Thyroid gland (tissue), 4 donors: ENCODE measurements at regions not wholly inside any gene's neighbourhood (a gene's known extent, or its start where the extent isn't known, plus 50 kb on each side); places are given as distances from the start of the nearest gene placed in this dataset.

Experiments
- DNase-seq, 2 donors: peaks; one replicate each; pipeline ENCODE4 v3.0.0-alpha.2; 2019
- H3K27ac ChIP-seq, 3 donors: fragments of 200-600 bp; sonication (generic); 1 replicate in 2 of 3; 2 replicates in 1 of 3; pipeline ENCODE4 v1.5.1; 2016 to 2019; ENCODE audit warnings: mild to moderate bottlenecking in 1 of 3, moderate library complexity in 1 of 3
- H3K27me3 ChIP-seq: fragments of 200-600 bp; sonication (generic); one replicate; pipeline ENCODE4 v1.5.1; 2019
- H3K36me3 ChIP-seq, 2 donors: fragments of 200-600 bp; sonication (generic); one replicate each; pipeline ENCODE4 v1.5.1; 2016 to 2019
- H3K4me1 ChIP-seq, 2 donors: fragments of 200-600 bp; sonication (generic); one replicate each; pipeline ENCODE4 v1.5.1; 2017 to 2019
- H3K4me3 ChIP-seq, 3 donors: fragments of 200-600 bp; sonication (generic); replicated peaks in 1 of 3; 1 replicate in 2 of 3; 2 replicates in 1 of 3; pipeline ENCODE4 v1.5.1; 2016; ENCODE audit warnings: mild to moderate bottlenecking in 1 of 3
- H3K9me3 ChIP-seq: fragments of 200-600 bp; sonication (generic); one replicate; pipeline ENCODE4 v1.5.1; 2017
- CTCF ChIP-seq, 6 experiments: fragments of 200-600 bp in 3 of 6; fragments of 450-650 bp in 3 of 6; sonication (generic) in 3 of 6; IDR thresholded peaks; one replicate each; pipeline ENCODE4 v1.5.1; 2016 to 2019; ENCODE audit warnings: antibody characterized with exemption in 6 of 6, mild to moderate bottlenecking in 2 of 6, inconsistent platforms in 1 of 6, moderate library complexity in 1 of 6
- POLR2A ChIP-seq, 2 donors: fragments of 450-650 bp; IDR thresholded peaks; one replicate each; pipeline ENCODE4 v1.6.1; 2017; ENCODE audit warnings: antibody characterized with exemption in 2 of 2, mild to moderate bottlenecking in 2 of 2, moderate library complexity in 1 of 2
- WGBS, 2 donors: methylation state at CpG; one replicate each; pipeline ENCODE4 v1.1.5; 2017; 5-methylcytosine and 5-hydroxymethylcytosine counted together
- intact Hi-C: fragments of 100-400 bp; cut with DNase I; formaldehyde crosslinking; loops from one replicate; pipeline ENCODE4 v1.15.1; 2023

DNA sequence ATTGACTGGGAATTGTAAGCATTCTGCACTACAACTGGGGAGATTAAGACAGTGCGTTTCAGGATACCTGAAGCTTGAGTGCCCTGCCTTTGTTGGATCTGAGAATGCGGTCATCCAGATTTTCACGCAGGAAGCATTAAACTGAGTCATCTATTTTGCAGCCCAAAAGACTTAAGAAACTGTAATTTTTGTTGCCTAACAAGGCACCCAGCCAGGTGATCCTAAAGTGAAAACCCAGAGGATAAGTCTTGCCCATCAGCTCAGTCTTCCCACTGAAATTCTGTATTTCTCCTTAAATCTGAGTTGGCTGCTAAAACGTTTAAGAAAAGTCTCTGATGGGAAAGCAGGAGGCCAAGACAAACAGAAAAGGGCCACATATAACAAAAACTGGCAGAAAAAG, 242.5 kb upstream of the TMCO5A start:
- intact Hi-C loops = no loop called here
- no peak for DNase-seq
- TF ChIP-seq POLR2A (IDR thresholded peaks at IDR 0.05) (no peak), CTCF (IDR thresholded peaks at IDR 0.05) (no peak)
- H3K4me3 ChIP-seq = no peak overlapping the region
- no peaks in the 10 kb centered on the region for H3K4me1 ChIP-seq
- no peaks in the 10 kb centered on the region for H3K36me3 ChIP-seq
- no peaks in the 10 kb centered on the region for H3K27me3 ChIP-seq
- 71 to 77% methylated on average over 4 of the region's 4 CpGs for WGBS, 2 donors
- H3K9me3 ChIP-seq = no peaks in the 10 kb centered on the region
- no peak overlapping the region for H3K27ac ChIP-seq

DNA sequence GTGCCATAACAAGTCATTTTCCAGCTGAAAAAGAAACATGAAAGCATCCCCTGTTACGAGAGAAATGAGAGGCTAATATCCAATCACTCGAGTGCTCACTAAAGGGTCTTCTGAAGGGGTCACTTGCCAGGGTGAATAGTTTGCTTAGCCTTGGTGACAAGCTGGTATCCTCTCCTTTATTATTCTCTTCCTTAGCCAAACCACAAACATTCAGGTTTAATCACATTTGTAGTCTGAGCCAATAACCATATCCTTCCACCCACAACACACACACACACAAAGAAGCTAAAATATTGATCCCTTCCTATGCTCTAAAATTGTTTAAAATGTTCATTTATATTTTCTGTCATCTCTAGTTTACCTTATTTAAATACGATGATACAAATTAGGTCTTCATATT, 240.5 kb upstream of the TMCO5A start:
- no peaks in the 10 kb centered on the region for H3K27me3 ChIP-seq
- TF ChIP-seq CTCF (IDR thresholded peaks at IDR 0.05) (no peak), POLR2A (IDR thresholded peaks at IDR 0.05) (no peak)
- 94 to 96% methylated on average over 3 of the region's 3 CpGs for WGBS, 2 donors
- no peak for DNase-seq
- no peaks in the 10 kb centered on the region for H3K9me3 ChIP-seq
- H3K36me3 ChIP-seq = no peaks in the 10 kb centered on the region
- no peaks in the 10 kb centered on the region for H3K4me1 ChIP-seq
- intact Hi-C loops = no loop called here
- H3K4me3 ChIP-seq = no peak overlapping the region
- H3K27ac ChIP-seq = no peak overlapping the region

DNA sequence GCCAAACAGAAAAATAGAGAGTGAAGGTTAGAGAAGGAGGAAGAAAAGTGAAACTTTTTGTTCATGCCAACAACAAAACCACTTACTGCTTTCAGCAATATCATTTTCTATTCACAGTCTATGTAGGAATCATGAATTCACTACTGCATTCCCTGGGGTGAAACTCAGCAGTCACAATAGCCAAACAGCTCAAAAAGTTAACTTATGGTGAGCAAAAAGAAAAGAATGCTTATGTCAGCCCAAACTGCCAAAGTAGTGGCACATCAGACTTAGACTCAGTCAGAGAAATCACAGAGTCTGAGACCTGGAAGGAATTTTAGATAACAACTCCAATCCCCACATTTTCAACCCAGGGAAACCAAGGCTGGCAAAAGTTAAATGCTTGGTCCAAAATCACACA, 238.7 kb upstream of the TMCO5A start:
- Histone ChIP-seq H3K27ac (no peak overlapping the region), H3K36me3 (no peaks in the 10 kb centered on the region), H3K9me3 (no peaks in the 10 kb centered on the region), H3K27me3 (no peaks in the 10 kb centered on the region), H3K4me1 (no peaks in the 10 kb centered on the region), H3K4me3 (no peak overlapping the region)
- intact Hi-C loops = no loop called here
- DNase-seq = no peak
- TF ChIP-seq CTCF (IDR thresholded peaks at IDR 0.05) = no peak
- TF ChIP-seq POLR2A (IDR thresholded peaks at IDR 0.05) = no peak

GRCh38 chr15:37698679-37699078, 235.8 kb upstream of the TMCO5A start:
- intact Hi-C loops = no loop called here
- Histone ChIP-seq H3K9me3 (no peaks in the 10 kb centered on the region), H3K4me3 (no peak overlapping the region), H3K27ac (no peak overlapping the region), H3K4me1 (no peaks in the 10 kb centered on the region), H3K27me3 (no peaks in the 10 kb centered on the region), H3K36me3 (no peaks in the 10 kb centered on the region)
- 87 to 92% methylated on average over 3 of the region's 3 CpGs for WGBS, 2 donors
- TF ChIP-seq CTCF (IDR thresholded peaks at IDR 0.05) (no peak), POLR2A (IDR thresholded peaks at IDR 0.05) (no peak)
- no peak for DNase-seq

- no peak overlapping the region for H3K4me3 ChIP-seq
- no peaks in the 10 kb centered on the region for H3K4me1 ChIP-seq
- H3K27ac ChIP-seq = no peak overlapping the region
- H3K36me3 ChIP-seq = no peaks in the 10 kb centered on the region
- DNase-seq = no peak
- H3K9me3 ChIP-seq = no peaks in the 10 kb centered on the region
- no peaks in the 10 kb centered on the region for H3K27me3 ChIP-seq
- 91 to 94% methylated on average over 1 of the region's 1 CpG for WGBS, 2 donors
- intact Hi-C loops = no loop called here
- TF ChIP-seq POLR2A (IDR thresholded peaks at IDR 0.05) = no peak
- no peak for TF ChIP-seq CTCF (IDR thresholded peaks at IDR 0.05)
Observed at GRCh38 chr15:37701230-37701629, 233.2 kb upstream of the TMCO5A start.
